ENCODE measurements at regions not wholly inside any gene's neighbourhood (a gene's known extent, or its start where the extent isn't known, plus 50 kb on each side); places are given as distances from the start of the nearest gene placed in this dataset.
"Not testable (repeated sequence)": the region's sequence is repeated elsewhere in the genome, so short reads cannot be mapped to it uniquely, and the experiment has no call there.

- DNase-seq = no peak
Observed at GRCh38 chr2:175755656-175756386, 246.2 kb downstream of the LNPK start.

- no peak for DNase-seq
Observed at GRCh38 chr2:175755169-175755568, 246.9 kb downstream of the LNPK start.

GRCh38 chr2:175750195-175750594 is 251.9 kb downstream of the LNPK start:
- no peak for DNase-seq

GRCh38 chr2:175745911-175746310 is 256.2 kb downstream of the LNPK start:
- no peak for DNase-seq

GRCh38 chr2:175744000-175744399 is 258.1 kb downstream of the LNPK start:
- no peak for DNase-seq

GRCh38 chr2:175743011-175743410 is 259.1 kb downstream of the LNPK start:
- no peak for DNase-seq

- DNase-seq = no peak
Observed at GRCh38 chr2:175742367-175742766, 259.7 kb downstream of the LNPK start.

GRCh38 chr2:175741164-175741563 is 260.9 kb downstream of the LNPK start:
- DNase-seq = no peak

- peak; percentile 46 for DNase-seq
Observed at GRCh38 chr2:175737722-175738361, 264.2 kb downstream of the LNPK start.

- DNase-seq = peak; percentile 69
Observed at GRCh38 chr2:175734686-175735085, 267.4 kb downstream of the LNPK start.

GRCh38 chr2:175732531-175732930 is 269.5 kb downstream of the LNPK start:
- no peak for DNase-seq

GRCh38 chr2:175730050-175730449 is 272.0 kb downstream of the LNPK start:
- DNase-seq = no peak

- no peak for DNase-seq
Observed at GRCh38 chr2:175729049-175729706, 272.9 kb downstream of the LNPK start.

GRCh38 chr2:175728032-175728431 is 274.0 kb downstream of the LNPK start:
- DNase-seq = no peak

- DNase-seq = no peak
Observed at GRCh38 chr2:175726223-175726622, 275.8 kb downstream of the LNPK start.

- DNase-seq = no peak
Observed at GRCh38 chr2:175709248-175709647, 292.8 kb downstream of the LNPK start.

- no peak for DNase-seq
Observed at GRCh38 chr2:175707322-175707721, 294.7 kb downstream of the LNPK start.

GRCh38 chr2:175704568-175704967 is 297.5 kb downstream of the LNPK start:
- DNase-seq = not testable (repeated sequence)

GRCh38 chr2:175698061-175698460 is 304.0 kb downstream of the LNPK start:
- DNase-seq = no peak

- peak; percentile 63 for DNase-seq
Observed at GRCh38 chr2:175690113-175690837, 311.8 kb downstream of the LNPK start.

GRCh38 chr2:175688243-175688642 is 313.8 kb downstream of the LNPK start:
- DNase-seq = peak; percentile 36

GRCh38 chr2:175687465-175687864 is 314.6 kb downstream of the LNPK start:
- peak; percentile 42 for DNase-seq

- DNase-seq = no peak
Observed at GRCh38 chr2:175686002-175686401, 316.1 kb downstream of the LNPK start.
